Astrocyte (in vitro differentiated cells and primary cell): ENCODE measurements at regions not wholly inside any gene's neighbourhood (a gene's known extent, or its start where the extent isn't known, plus 50 kb on each side); places are given as distances from the start of the nearest gene placed in this dataset.

Experiments
- DNase-seq: peaks from one replicate; pipeline ENCODE4 v3.0.0-alpha.2; 2010; ENCODE audit warnings: low read depth
- FAIRE-seq: peaks from 2 replicates; lab custom pipeline; 2011; peaks lifted over from hg19 to GRCh38; lab: Jason Lieb, UNC
- H2AFZ ChIP-seq: 2 replicates; pipeline ENCODE4 v1.6.0; 2012; ENCODE audit warnings: low read depth, low read length, inconsistent platforms
- H3K27ac ChIP-seq: 2 replicates; pipeline ENCODE4 v1.5.1; 2011; ENCODE audit warnings: low read depth, low read length, inconsistent platforms
- H3K27me3 ChIP-seq: 2 replicates; pipeline ENCODE4 v1.6.0; 2011; ENCODE audit warnings: low read length, inconsistent platforms; ENCODE audit not compliant: insufficient read depth
- H3K36me3 ChIP-seq: 2 replicates; pipeline ENCODE4 v1.5.1; 2011; ENCODE audit warnings: low read length, inconsistent platforms; ENCODE audit not compliant: insufficient read depth
- H3K4me1 ChIP-seq: 2 replicates; pipeline ENCODE4 v1.5.1; 2011; ENCODE audit warnings: low read length, inconsistent platforms; ENCODE audit not compliant: insufficient read depth
- H3K4me2 ChIP-seq: 2 replicates; pipeline ENCODE4 v1.6.0; 2012; ENCODE audit warnings: low read length, inconsistent platforms
- H3K4me3 ChIP-seq: 2 replicates; pipeline ENCODE4 v1.5.1; 2011; ENCODE audit warnings: low read depth, mild to moderate bottlenecking, low read length, inconsistent platforms; ENCODE audit not compliant: insufficient read depth
- H3K79me2 ChIP-seq: 2 replicates; pipeline ENCODE4 v1.6.0; 2012; ENCODE audit warnings: mild to moderate bottlenecking, low read length, inconsistent platforms; ENCODE audit not compliant: insufficient read depth
- H3K9ac ChIP-seq: 2 replicates; pipeline ENCODE4 v1.6.0; 2012; ENCODE audit warnings: mild to moderate bottlenecking, low read length, inconsistent platforms
- H3K9me3 ChIP-seq: 2 replicates; pipeline ENCODE4 v1.5.1; 2012; ENCODE audit warnings: low read depth, mild to moderate bottlenecking, low read length, inconsistent platforms; ENCODE audit not compliant: insufficient read depth
- H4K20me1 ChIP-seq: 2 replicates; pipeline ENCODE4 v1.6.0; 2012; ENCODE audit warnings: low read length, inconsistent platforms; ENCODE audit not compliant: insufficient read depth
- H3K27ac Mint-ChIP-seq: one replicate; pipeline ENCODE4 v1.8.0; 2021; ENCODE audit warnings: mild to moderate bottlenecking, mixed read lengths; ENCODE audit not compliant: unreplicated experiment
- H3K27me3 Mint-ChIP-seq: one replicate; pipeline ENCODE4 v1.8.0; 2021; ENCODE audit warnings: low read depth, mixed read lengths; ENCODE audit not compliant: unreplicated experiment
- H3K36me3 Mint-ChIP-seq: one replicate; pipeline ENCODE4 v1.8.0; 2021; ENCODE audit warnings: low read depth, mixed read lengths; ENCODE audit not compliant: unreplicated experiment
- H3K4me1 Mint-ChIP-seq: one replicate; pipeline ENCODE4 v1.8.0; 2021; ENCODE audit warnings: low read depth, mixed read lengths; ENCODE audit not compliant: unreplicated experiment
- H3K4me3 Mint-ChIP-seq: one replicate; pipeline ENCODE4 v1.8.0; 2021; ENCODE audit warnings: mild to moderate bottlenecking, moderate library complexity, mixed read lengths; ENCODE audit not compliant: unreplicated experiment
- H3K9me3 Mint-ChIP-seq: one replicate; pipeline ENCODE4 v1.8.0; 2021; ENCODE audit warnings: mild to moderate bottlenecking, mixed read lengths; ENCODE audit not compliant: unreplicated experiment
- EZH2 ChIP-seq: IDR thresholded peaks from 2 replicates; pipeline ENCODE4 v1.6.1; 2012; ENCODE audit warnings: mild to moderate bottlenecking, low read length, inconsistent platforms; ENCODE audit not compliant: insufficient read depth
- TF ChIP-seq, protein P1 (sequence below): IDR thresholded peaks from 2 replicates; pipeline ENCODE4 v1.5.1; 2011; ENCODE audit warnings: low read depth, mild to moderate bottlenecking, inconsistent platforms, low read length, moderate library complexity; ENCODE audit not compliant: insufficient read depth

GRCh38 chr5:29002481-29002880 is 1964.1 kb upstream of the CDH9 start:
- Histone ChIP-seq H4K20me1 (no peaks in the 10 kb centered on the region), H3K4me3 (no peak overlapping the region), H3K9ac (no peak overlapping the region), H3K4me1 (no peaks in the 10 kb centered on the region), H3K27ac (no peak overlapping the region), H3K36me3 (no peaks in the 10 kb centered on the region), H3K27me3 (no peaks in the 10 kb centered on the region), H3K9me3 (peaks cover 2% of the 10 kb centered on the region), H3K79me2 (no peaks in the 10 kb centered on the region), H3K4me2 (no peak overlapping the region), H2AFZ (no peak overlapping the region)
- H3K36me3 Mint-ChIP-seq = no peaks in the 10 kb centered on the region
- peaks cover 1% of the 10 kb centered on the region for H3K4me1 Mint-ChIP-seq
- no peak for FAIRE-seq
- H3K4me3 Mint-ChIP-seq = no peak overlapping the region
- no peaks in the 10 kb centered on the region for H3K9me3 Mint-ChIP-seq
- no peak for DNase-seq
- H3K27me3 Mint-ChIP-seq = no peaks in the 10 kb centered on the region
- no peak overlapping the region for H3K27ac Mint-ChIP-seq
- TF ChIP-seq, protein P1, sequence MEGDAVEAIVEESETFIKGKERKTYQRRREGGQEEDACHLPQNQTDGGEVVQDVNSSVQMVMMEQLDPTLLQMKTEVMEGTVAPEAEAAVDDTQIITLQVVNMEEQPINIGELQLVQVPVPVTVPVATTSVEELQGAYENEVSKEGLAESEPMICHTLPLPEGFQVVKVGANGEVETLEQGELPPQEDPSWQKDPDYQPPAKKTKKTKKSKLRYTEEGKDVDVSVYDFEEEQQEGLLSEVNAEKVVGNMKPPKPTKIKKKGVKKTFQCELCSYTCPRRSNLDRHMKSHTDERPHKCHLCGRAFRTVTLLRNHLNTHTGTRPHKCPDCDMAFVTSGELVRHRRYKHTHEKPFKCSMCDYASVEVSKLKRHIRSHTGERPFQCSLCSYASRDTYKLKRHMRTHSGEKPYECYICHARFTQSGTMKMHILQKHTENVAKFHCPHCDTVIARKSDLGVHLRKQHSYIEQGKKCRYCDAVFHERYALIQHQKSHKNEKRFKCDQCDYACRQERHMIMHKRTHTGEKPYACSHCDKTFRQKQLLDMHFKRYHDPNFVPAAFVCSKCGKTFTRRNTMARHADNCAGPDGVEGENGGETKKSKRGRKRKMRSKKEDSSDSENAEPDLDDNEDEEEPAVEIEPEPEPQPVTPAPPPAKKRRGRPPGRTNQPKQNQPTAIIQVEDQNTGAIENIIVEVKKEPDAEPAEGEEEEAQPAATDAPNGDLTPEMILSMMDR = no peak
- TF ChIP-seq EZH2 = no peak

DNA sequence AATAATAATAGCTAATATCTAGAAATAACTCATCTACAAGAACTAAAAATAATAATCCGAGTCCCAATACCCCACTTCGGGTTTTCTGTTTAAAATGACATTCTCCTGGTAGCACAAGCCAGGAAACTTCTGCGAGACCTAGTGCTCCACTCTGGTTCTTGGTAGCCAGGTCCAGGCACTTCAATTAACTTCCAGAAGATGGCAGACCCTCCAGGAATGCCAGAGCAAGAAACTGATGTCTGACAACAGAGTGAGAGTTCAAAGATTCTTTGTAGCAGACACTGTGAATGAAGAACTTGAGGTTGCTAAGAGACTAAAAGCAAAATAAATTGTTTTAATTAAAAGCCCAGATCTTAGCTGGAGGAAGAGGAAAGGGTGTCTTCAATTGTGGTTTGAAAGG is 1963.3 kb upstream of the CDH9 start:
- H3K27ac Mint-ChIP-seq = no peak overlapping the region
- no peaks in the 10 kb centered on the region for H4K20me1 ChIP-seq
- no peak for FAIRE-seq

DNA sequence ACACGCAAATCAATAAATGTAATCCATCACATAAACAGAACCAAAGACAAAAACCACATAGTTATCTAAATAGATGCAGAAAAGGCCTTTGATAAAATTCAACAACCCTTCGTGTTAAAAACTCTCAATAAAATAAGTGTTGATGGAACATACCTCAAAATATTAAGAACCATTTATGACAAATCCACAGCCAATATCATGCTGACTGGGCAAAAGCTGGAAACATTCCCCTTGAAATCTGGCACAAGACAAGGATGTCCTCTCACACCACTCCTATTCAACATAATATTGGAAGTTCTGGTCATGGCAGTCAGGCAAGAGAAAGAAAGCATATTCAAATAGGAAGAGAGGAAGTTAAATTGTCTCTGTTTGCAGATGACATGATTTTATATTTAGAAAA is 1946.3 kb upstream of the CDH9 start:
- Mint-ChIP-seq H3K27ac (no peak overlapping the region), H3K9me3 (no peaks in the 10 kb centered on the region), H3K27me3 (no peaks in the 10 kb centered on the region), H3K4me1 (no peaks in the 10 kb centered on the region), H3K36me3 (no peaks in the 10 kb centered on the region), H3K4me3 (no peak overlapping the region)
- no peak for TF ChIP-seq EZH2
- TF ChIP-seq, protein P1 = no peak
- no peaks in the 10 kb centered on the region for H4K20me1 ChIP-seq
- H3K27ac ChIP-seq = no peak overlapping the region
- H3K9me3 ChIP-seq = no peaks in the 10 kb centered on the region
- no peak overlapping the region for H2AFZ ChIP-seq
- H3K4me2 ChIP-seq = no peak overlapping the region
- H3K36me3 ChIP-seq = no peaks in the 10 kb centered on the region
- no peaks in the 10 kb centered on the region for H3K27me3 ChIP-seq
- no peaks in the 10 kb centered on the region for H3K79me2 ChIP-seq
- FAIRE-seq (no peak), DNase-seq (no peak)
- H3K9ac ChIP-seq = no peak overlapping the region
- H3K4me1 ChIP-seq = no peaks in the 10 kb centered on the region
- no peak overlapping the region for H3K4me3 ChIP-seq

More for the DNA sequence above, 1963.3 kb upstream of the CDH9 start:
- no peak for DNase-seq
- no peaks in the 10 kb centered on the region for H3K79me2 ChIP-seq
- H3K27me3 Mint-ChIP-seq = no peaks in the 10 kb centered on the region
- TF ChIP-seq, protein P1 = no peak
- TF ChIP-seq EZH2 = no peak
- H3K36me3 ChIP-seq = no peaks in the 10 kb centered on the region
- no peak overlapping the region for H3K4me2 ChIP-seq
- H3K9me3 ChIP-seq = peaks cover 2% of the 10 kb centered on the region
- no peaks in the 10 kb centered on the region for H3K4me1 ChIP-seq
- H3K36me3 Mint-ChIP-seq = no peaks in the 10 kb centered on the region
- no peak overlapping the region for H3K9ac ChIP-seq
- H3K4me1 Mint-ChIP-seq = peaks cover 1% of the 10 kb centered on the region
- no peaks in the 10 kb centered on the region for H3K9me3 Mint-ChIP-seq
- H3K4me3 ChIP-seq = no peak overlapping the region
- H3K27me3 ChIP-seq = no peaks in the 10 kb centered on the region
- no peak overlapping the region for H3K4me3 Mint-ChIP-seq
- no peak overlapping the region for H3K27ac ChIP-seq
- no peak overlapping the region for H2AFZ ChIP-seq
